ENCODE measurements at regions not wholly inside any gene's neighbourhood (a gene's known extent, or its start where the extent isn't known, plus 50 kb on each side); places are given as distances from the start of the nearest gene placed in this dataset.

- DNase-seq, result no peak
- no peak for ATAC-seq
- intact Hi-C loops (cut with micrococcal nuclease), result no loop called here
Observed at GRCh38 chr9:88041447-88041846, 67.1 kb upstream of the CDK20 start.

- intact Hi-C loops (cut with micrococcal nuclease), result no loop called here
- no peak for ATAC-seq
- DNase-seq, result no peak
Observed at GRCh38 chr9:88037285-88037845, 63.0 kb upstream of the CDK20 start.

GRCh38 chr9:88034964-88035363 is 60.6 kb upstream of the CDK20 start:
- no peak for ATAC-seq
- DNase-seq, result no peak
- intact Hi-C loops (cut with micrococcal nuclease), result no loop called here

- DNase-seq (no peak), ATAC-seq (no peak)
- intact Hi-C loops (cut with micrococcal nuclease), result no loop called here
Observed at GRCh38 chr9:88033359-88033702, 59.0 kb upstream of the CDK20 start.

GRCh38 chr9:88028338-88028737 is 54.0 kb upstream of the CDK20 start:
- intact Hi-C loops (cut with micrococcal nuclease), result no loop called here
- no peak for DNase-seq
- ATAC-seq, result no peak

GRCh38 chr9:88026118-88026479 is 51.8 kb upstream of the CDK20 start:
- no peak for ATAC-seq
- intact Hi-C loops (cut with micrococcal nuclease), result no loop called here
- DNase-seq, result no peak

- no peak for ATAC-seq
- no peak for DNase-seq
- intact Hi-C loops (cut with micrococcal nuclease), result no loop called here
Observed at GRCh38 chr9:88025411-88026117, 51.2 kb upstream of the CDK20 start.

- ATAC-seq, result no peak
- intact Hi-C loops (cut with micrococcal nuclease), result no loop called here
- no peak for DNase-seq
Observed at GRCh38 chr9:88024896-88025295, 50.6 kb upstream of the CDK20 start.
